ENCODE measurements at regions not wholly inside any gene's neighbourhood (a gene's known extent, or its start where the extent isn't known, plus 50 kb on each side); places are given as distances from the start of the nearest gene placed in this dataset.

GRCh38 chr18:51643483-51643882 is 446.0 kb upstream of the MEX3C start:
- H3K4me1 ChIP-seq, result no peaks in the 10 kb centered on the region
- WGBS, 2 donors, result 79 to 85% methylated on average over 2 of the region's 2 CpGs
- DNase-seq, result no peak
- ATAC-seq, result no peak
- no peaks in the 10 kb centered on the region for H3K36me3 ChIP-seq (replicated peaks in 1 of 2; ENCODE audit: insufficient read depth in 1 of 2, low read depth in 2 of 2)
- no peak for TF ChIP-seq POLR2A (IDR thresholded peaks at IDR 0.05)
- TF ChIP-seq CTCF (IDR thresholded peaks at IDR 0.05), result no peak
- intact Hi-C loops (cut with DNase I), result no loop called here
- H3K4me3 ChIP-seq, result no peak overlapping the region
- H3K27me3 ChIP-seq, result no peaks in the 10 kb centered on the region
- no peaks in the 10 kb centered on the region for H3K9me3 ChIP-seq
- no peak overlapping the region for H3K27ac ChIP-seq

GRCh38 chr18:51645607-51646006 is 448.1 kb upstream of the MEX3C start:
- H3K4me1 ChIP-seq, result no peaks in the 10 kb centered on the region
- H3K4me3 ChIP-seq, result no peak overlapping the region
- intact Hi-C loops (cut with DNase I), result no loop called here
- H3K36me3 ChIP-seq (replicated peaks in 1 of 2; ENCODE audit: insufficient read depth in 1 of 2, low read depth in 2 of 2), result no peaks in the 10 kb centered on the region
- DNase-seq (no peak), ATAC-seq (no peak)
- H3K27me3 ChIP-seq, result no peaks in the 10 kb centered on the region
- no peak for TF ChIP-seq POLR2A (IDR thresholded peaks at IDR 0.05)
- no peak for TF ChIP-seq CTCF (IDR thresholded peaks at IDR 0.05)
- H3K27ac ChIP-seq, result no peak overlapping the region
- no peaks in the 10 kb centered on the region for H3K9me3 ChIP-seq

- Histone ChIP-seq H3K9me3 (no peaks in the 10 kb centered on the region), H3K27ac (no peak overlapping the region), H3K4me3 (no peak overlapping the region), H3K4me1 (no peaks in the 10 kb centered on the region), H3K27me3 (no peaks in the 10 kb centered on the region), H3K36me3 (replicated peaks in 1 of 2; ENCODE audit: insufficient read depth in 1 of 2, low read depth in 2 of 2) (no peaks in the 10 kb centered on the region)
- DNase-seq (no peak), ATAC-seq (no peak)
- intact Hi-C loops (cut with DNase I), result no loop called here
- no peak for TF ChIP-seq CTCF (IDR thresholded peaks at IDR 0.05)
- no peak for TF ChIP-seq POLR2A (IDR thresholded peaks at IDR 0.05)
- 56 to 57% methylated on average over 1 of the region's 1 CpG for WGBS, 2 donors
These were observed 449.9 kb upstream of the MEX3C start for GRCh38 chr18:51647346-51647745.

GRCh38 chr18:51647942-51648341 is 450.5 kb upstream of the MEX3C start:
- DNase-seq (no peak), ATAC-seq (no peak)
- Histone ChIP-seq H3K4me1 (no peaks in the 10 kb centered on the region), H3K36me3 (replicated peaks in 1 of 2; ENCODE audit: insufficient read depth in 1 of 2, low read depth in 2 of 2) (no peaks in the 10 kb centered on the region), H3K27me3 (no peaks in the 10 kb centered on the region), H3K9me3 (no peaks in the 10 kb centered on the region), H3K27ac (no peak overlapping the region), H3K4me3 (no peak overlapping the region)
- WGBS, 2 donors, result 49 to 64% methylated on average over 2 of the region's 2 CpGs
- TF ChIP-seq POLR2A (IDR thresholded peaks at IDR 0.05), result no peak
- no peak for TF ChIP-seq CTCF (IDR thresholded peaks at IDR 0.05)
- intact Hi-C loops (cut with DNase I), result no loop called here

GRCh38 chr18:51649796-51650195 is 452.3 kb upstream of the MEX3C start:
- Histone ChIP-seq H3K4me1 (no peaks in the 10 kb centered on the region), H3K4me3 (no peak overlapping the region), H3K36me3 (replicated peaks in 1 of 2; ENCODE audit: insufficient read depth in 1 of 2, low read depth in 2 of 2) (no peaks in the 10 kb centered on the region), H3K27me3 (no peaks in the 10 kb centered on the region), H3K9me3 (no peaks in the 10 kb centered on the region), H3K27ac (no peak overlapping the region)
- WGBS, 2 donors, result 83 to 88% methylated on average over 1 of the region's 1 CpG
- intact Hi-C loops (cut with DNase I), result no loop called here
- TF ChIP-seq POLR2A (IDR thresholded peaks at IDR 0.05) (no peak), CTCF (IDR thresholded peaks at IDR 0.05) (no peak)
- ATAC-seq, result no peak
- no peak for DNase-seq

All from body of pancreas (tissue), 4 donors.